Peyer's patch (tissue), 4 donors: ENCODE measurements at regions not wholly inside any gene's neighbourhood (a gene's known extent, or its start where the extent isn't known, plus 50 kb on each side); places are given as distances from the start of the nearest gene placed in this dataset.

Experiments
- POLR2A ChIP-seq, 2 donors: fragments of 450-650 bp; IDR thresholded peaks; one replicate each; pipeline ENCODE4 v1.5.1; 2017; ENCODE audit warnings: antibody characterized with exemption in 2 of 2, mild to moderate bottlenecking in 2 of 2, moderate library complexity in 2 of 2
- TF ChIP-seq, protein P1 (sequence below), 6 experiments: fragments of 450-650 bp in 4 of 6; fragments of 200-600 bp in 2 of 6; sonication (generic) in 1 of 6; IDR thresholded peaks; one replicate each; pipeline ENCODE4 v1.5.1; 2017 to 2019; ENCODE audit warnings: antibody characterized with exemption in 6 of 6, mild to moderate bottlenecking in 3 of 6, moderate library complexity in 1 of 6

DNA sequence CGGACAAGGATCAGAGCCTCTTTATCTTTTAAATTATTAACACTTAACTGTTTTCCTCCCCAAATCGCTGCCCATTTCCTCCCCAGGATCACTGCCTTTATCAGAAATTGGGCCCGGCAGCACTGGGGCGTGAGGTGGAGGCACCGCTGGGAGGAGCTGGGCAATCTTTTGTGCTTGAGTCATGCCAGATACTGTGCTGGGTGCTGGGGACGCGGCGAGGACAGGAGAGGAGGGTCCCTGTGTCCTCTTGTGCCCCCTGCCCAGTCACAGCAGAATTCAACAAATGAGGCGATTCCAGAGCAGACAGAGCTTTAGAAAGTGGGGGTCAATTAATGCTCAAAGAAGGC is 347.8 kb downstream of the ZNF536 start:
- TF ChIP-seq, protein P1, sequence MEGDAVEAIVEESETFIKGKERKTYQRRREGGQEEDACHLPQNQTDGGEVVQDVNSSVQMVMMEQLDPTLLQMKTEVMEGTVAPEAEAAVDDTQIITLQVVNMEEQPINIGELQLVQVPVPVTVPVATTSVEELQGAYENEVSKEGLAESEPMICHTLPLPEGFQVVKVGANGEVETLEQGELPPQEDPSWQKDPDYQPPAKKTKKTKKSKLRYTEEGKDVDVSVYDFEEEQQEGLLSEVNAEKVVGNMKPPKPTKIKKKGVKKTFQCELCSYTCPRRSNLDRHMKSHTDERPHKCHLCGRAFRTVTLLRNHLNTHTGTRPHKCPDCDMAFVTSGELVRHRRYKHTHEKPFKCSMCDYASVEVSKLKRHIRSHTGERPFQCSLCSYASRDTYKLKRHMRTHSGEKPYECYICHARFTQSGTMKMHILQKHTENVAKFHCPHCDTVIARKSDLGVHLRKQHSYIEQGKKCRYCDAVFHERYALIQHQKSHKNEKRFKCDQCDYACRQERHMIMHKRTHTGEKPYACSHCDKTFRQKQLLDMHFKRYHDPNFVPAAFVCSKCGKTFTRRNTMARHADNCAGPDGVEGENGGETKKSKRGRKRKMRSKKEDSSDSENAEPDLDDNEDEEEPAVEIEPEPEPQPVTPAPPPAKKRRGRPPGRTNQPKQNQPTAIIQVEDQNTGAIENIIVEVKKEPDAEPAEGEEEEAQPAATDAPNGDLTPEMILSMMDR (IDR thresholded peaks at IDR 0.05), result no peak
- no peak for TF ChIP-seq POLR2A (IDR thresholded peaks at IDR 0.05)
